ENCODE measurements at regions not wholly inside any gene's neighbourhood (a gene's known extent, or its start where the extent isn't known, plus 50 kb on each side); places are given as distances from the start of the nearest gene placed in this dataset.
A peak's percentile ranks its signal among the peaks of the same experiment; 100 is the strongest.
"Not testable (repeated sequence)": the region's sequence is repeated elsewhere in the genome, so short reads cannot be mapped to it uniquely, and the experiment has no call there.

DNA sequence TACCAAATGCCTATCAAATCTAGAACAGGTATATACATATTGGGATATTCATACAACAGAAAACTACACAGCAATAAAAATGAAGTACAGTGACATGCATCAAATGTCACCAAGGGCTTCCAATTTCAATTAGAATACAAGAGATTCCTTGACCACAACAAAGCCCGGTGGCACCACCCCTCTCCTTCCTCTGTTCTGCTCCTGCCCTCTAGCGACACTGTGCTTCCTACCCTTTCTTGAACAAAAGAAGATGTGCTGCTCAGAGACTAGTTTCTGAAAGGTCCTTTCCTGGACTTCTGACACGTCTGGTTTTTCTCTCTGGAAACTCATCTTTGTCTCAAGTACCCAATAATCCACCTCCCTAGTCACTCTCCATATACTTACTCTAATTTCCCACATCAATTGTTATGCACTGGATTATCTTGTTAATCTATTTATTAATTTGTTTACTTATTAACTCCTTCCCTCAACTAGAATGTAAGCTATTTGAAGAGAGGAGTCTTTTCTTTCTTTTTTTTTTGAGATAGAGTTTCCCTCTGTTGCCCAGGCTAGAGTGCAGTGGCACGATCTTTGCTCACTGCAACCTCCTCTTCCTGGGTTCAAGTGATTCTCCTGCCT lies 70.4 kb upstream of the CTSV start:
- peak; percentile 31 for DNase-seq (ENCODE audit: low read depth)
- no peak overlapping the region for H3K4me3 ChIP-seq (ENCODE audit: low read depth, low read length)
- TF ChIP-seq, protein P1, sequence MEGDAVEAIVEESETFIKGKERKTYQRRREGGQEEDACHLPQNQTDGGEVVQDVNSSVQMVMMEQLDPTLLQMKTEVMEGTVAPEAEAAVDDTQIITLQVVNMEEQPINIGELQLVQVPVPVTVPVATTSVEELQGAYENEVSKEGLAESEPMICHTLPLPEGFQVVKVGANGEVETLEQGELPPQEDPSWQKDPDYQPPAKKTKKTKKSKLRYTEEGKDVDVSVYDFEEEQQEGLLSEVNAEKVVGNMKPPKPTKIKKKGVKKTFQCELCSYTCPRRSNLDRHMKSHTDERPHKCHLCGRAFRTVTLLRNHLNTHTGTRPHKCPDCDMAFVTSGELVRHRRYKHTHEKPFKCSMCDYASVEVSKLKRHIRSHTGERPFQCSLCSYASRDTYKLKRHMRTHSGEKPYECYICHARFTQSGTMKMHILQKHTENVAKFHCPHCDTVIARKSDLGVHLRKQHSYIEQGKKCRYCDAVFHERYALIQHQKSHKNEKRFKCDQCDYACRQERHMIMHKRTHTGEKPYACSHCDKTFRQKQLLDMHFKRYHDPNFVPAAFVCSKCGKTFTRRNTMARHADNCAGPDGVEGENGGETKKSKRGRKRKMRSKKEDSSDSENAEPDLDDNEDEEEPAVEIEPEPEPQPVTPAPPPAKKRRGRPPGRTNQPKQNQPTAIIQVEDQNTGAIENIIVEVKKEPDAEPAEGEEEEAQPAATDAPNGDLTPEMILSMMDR (conservative IDR thresholded peaks at IDR 0.05; ENCODE audit: low read depth, low read length): peak; percentile 79

DNA sequence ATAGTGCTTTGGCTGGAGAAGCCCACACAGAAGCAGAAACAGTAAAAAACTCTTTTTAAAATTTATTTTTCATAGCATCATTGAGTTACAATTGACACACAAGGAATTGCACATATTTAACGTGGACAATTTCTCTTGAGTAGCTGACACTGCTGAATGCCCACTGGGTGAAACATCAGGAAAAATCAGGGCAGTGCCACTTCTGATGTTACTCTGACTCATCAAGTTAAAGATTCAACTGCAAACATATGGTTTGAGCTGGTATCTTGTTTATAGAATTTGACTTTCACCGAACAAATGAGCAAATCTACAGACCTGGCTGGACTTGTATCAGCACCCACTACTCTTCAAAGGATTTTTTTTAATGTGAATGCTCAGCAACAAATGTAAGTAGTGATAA lies 66.3 kb upstream of the CTSV start:
- H3K4me3 ChIP-seq (ENCODE audit: low read depth, low read length): not testable (repeated sequence)
- DNase-seq (ENCODE audit: low read depth): peak; percentile 37

DNA sequence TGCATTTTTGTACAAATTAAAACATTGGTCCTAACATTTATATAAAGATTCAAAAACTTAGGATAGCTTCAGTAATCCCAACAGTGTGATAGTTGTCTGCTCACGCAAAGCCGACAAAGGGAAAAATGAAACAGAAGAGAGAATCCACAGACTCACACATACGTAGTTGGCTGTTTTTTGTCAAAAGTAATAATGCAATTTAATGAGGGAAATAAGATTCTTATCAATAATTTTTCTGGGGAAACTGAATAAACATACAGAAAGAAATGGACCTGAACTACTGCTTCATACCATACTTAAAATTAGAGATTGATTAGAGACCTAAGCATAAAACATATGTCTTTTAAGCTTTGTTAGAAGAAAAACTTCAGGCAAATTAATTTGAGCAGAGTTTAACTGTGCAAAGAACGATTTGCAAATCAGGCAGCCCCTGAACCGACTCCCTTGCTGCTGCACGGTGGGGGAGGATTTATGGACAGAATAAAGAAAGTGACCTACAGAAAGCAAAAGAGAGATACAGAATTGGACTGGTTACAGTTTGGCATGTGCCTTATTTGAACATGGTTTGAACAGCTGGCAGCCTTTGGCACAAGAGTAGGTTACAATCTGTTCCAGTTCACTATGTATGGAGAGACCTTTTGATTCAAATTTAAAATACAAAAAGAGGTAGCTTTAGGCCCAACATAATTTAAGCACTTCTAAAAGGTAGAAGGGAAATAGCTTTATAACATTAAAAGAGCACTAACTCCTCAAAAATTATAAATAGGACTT lies 64.9 kb upstream of the CTSV start:
- not testable (repeated sequence) for H3K4me3 ChIP-seq (ENCODE audit: low read depth, low read length); DNase-seq (ENCODE audit: low read depth)

DNA sequence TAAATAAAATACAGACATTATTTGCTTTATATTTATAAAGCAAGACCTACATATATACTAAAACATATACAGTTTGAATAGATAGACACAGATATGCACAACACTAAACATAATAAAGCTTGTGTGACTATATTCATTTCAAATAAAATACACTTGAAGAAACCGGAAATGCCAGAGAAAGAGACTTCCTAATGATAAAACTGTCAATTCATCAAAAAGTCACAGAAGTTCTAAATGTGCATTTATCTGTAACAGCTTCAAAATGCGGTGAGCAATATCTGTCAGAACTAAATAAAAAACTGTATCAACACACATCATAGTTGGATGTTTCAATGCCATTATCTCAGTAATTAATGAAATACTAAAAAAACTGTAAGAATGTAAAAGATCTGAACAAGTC lies 60.6 kb upstream of the CTSV start:
- DNase-seq (ENCODE audit: low read depth); H3K4me3 ChIP-seq (ENCODE audit: low read depth, low read length): not testable (repeated sequence)

DNA sequence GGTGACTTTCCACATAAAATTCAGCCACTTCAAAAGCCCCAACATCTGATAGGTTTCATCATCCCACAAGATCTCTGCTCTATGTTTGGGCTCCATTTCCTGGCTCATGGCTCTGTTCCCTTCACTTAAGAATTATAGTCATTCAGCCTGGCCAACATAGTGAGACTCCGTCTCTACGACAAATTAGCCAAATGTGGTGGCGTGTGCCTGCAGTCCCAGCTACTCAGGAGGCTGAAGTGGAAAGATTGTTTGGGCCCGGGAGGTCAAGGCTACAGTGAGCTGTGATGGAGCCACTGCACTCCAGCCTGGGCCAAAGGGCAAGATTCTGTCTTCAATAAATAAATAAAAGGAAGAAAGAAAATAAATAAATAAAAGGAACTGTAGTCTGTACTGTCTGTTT lies 57.9 kb upstream of the CTSV start:
- TF ChIP-seq, protein P1 (conservative IDR thresholded peaks at IDR 0.05; ENCODE audit: low read depth, low read length): no peak
- H3K4me3 ChIP-seq (ENCODE audit: low read depth, low read length): no peak overlapping the region
- DNase-seq (ENCODE audit: low read depth): no peak

DNA sequence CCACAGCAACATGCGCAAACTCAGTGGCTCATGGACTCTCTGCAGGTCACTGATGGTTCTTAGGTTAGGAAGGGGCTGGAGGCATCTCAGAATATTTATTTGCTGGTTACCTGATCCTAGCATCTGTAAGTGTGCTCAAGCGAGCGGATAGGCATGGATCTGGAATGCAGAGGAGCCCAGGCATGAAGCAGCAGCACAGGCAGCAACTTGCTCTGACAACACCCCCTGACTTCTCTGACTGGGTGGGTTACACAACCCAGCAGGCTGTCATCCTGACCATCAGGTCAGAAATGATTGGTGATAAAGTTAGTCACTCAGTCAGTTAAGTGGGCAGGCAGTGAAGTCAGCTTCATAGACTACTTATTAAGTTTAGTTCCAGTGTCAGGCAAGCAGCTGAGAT lies 50.4 kb upstream of the CTSV start:
- peak; percentile 68 for DNase-seq (ENCODE audit: low read depth)

More for the DNA sequence above, 50.4 kb upstream of the CTSV start:
- H3K4me3 ChIP-seq (ENCODE audit: low read depth, low read length): not testable (repeated sequence)

Data from epithelial cell of proximal tubule (primary cell).